PFSK-1 (cell line): ENCODE measurements at regions not wholly inside any gene's neighbourhood (a gene's known extent, or its start where the extent isn't known, plus 50 kb on each side); places are given as distances from the start of the nearest gene placed in this dataset.

ENCODE experiments used
- FOXP2 ChIP-seq: optimal IDR thresholded peaks from 2 replicates; pipeline ENCODE3; 2011; ENCODE audit warnings: borderline replicate concordance, control low read depth, inconsistent platforms; ENCODE audit not compliant: insufficient read depth; ENCODE audit errors: extremely low read length, extremely low read depth
- POLR2AphosphoS5 ChIP-seq: IDR thresholded peaks from 2 replicates; pipeline ENCODE4 v1.6.1; 2012; ENCODE audit warnings: low read depth, mild to moderate bottlenecking, control low read depth, low read length, moderate library complexity
- REST ChIP-seq, 2 experiments: IDR thresholded peaks; 2 replicates each; pipeline versions ENCODE4 v1.6.1 to v1.8.0; 2011 to 2012; ENCODE audit warnings: low read depth in 2 of 2, low read length in 2 of 2, control low read depth in 1 of 2, inconsistent platforms in 1 of 2, mild to moderate bottlenecking in 1 of 2, moderate library complexity in 1 of 2; ENCODE audit not compliant: insufficient read depth in 1 of 2
- SIN3A ChIP-seq: IDR thresholded peaks from 2 replicates; pipeline ENCODE4 v1.6.1; 2012; ENCODE audit warnings: mild to moderate bottlenecking, low read length, moderate library complexity, borderline replicate concordance; ENCODE audit not compliant: insufficient read depth
- TAF1 ChIP-seq: IDR thresholded peaks from 2 replicates; pipeline ENCODE4 v1.6.1; 2012; ENCODE audit warnings: low read length, control low read depth, borderline replicate concordance; ENCODE audit not compliant: insufficient read depth

DNA sequence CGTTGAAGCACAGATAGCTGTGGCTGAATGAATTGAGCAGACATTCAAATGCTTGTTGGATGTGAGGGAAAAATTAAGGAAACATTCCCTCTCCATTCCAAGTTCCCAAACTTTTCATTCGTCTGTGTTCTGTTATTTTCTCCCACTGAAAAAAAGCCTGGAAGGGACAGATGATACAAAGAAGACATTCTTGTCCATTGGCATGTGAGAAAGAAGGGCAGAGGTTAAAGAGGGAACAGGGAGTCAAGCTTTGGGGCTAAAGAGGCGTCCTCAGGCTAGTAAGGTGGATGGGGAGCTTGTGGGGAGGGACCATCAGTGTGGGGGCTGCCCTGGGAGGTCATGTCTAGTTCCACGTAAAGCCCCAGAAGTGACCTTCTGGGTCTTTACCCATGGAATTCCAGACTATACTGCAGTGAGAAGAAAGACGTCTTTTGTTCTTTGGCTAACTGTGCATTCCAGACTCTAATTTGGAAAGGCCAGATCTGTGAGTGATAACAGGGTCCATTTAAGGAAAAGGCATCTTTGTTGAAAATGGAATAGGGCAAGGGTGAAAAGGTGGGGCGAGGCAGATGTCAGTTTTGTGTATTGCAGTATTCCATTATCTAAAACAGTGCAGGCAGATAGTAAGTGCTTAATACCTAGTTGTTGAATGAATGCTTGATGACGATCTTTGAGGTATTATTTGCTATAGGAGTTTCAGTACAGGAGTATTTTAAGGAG, 117.5 kb downstream of the SOX4 start:
- TF ChIP-seq TAF1 (no peak), FOXP2 (no peak), SIN3A (no peak), REST (IDR thresholded peaks at IDR 0.05; ENCODE audit: insufficient read depth in 1 of 2, low read depth in 2 of 2, low read length in 2 of 2) (no peak), POLR2AphosphoS5 (no peak)

GRCh38 chr6:21712213-21712612, 118.7 kb downstream of the SOX4 start:
- TF ChIP-seq POLR2AphosphoS5 (no peak), TAF1 (no peak), REST (IDR thresholded peaks at IDR 0.05; ENCODE audit: insufficient read depth in 1 of 2, low read depth in 2 of 2, low read length in 2 of 2) (no peak), FOXP2 (no peak), SIN3A (no peak)

- TF ChIP-seq TAF1 (no peak), SIN3A (no peak), FOXP2 (no peak)
Measured at GRCh38 chr6:21713481-21713880, 119.9 kb downstream of the SOX4 start.

DNA sequence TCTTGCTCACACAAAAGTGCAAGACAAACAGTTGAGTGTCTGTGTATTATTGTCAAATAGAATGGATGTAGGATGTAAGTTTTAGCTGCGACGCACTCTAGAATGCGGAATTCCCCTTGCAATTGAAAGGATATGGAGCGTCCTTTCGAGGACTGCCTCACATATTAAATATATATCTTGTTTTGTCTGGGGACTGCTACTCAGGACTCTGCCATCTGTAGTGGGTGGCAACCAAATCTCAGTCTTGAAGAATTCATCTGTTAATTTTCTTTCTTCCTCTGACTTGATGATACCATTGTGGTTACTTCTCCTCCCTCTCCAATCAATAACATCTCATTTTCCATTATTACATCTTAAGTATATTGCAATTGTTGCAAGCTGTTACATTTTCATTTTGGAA, 121.6 kb downstream of the SOX4 start:
- TF ChIP-seq SIN3A = no peak
- no peak for TF ChIP-seq FOXP2
- no peak for TF ChIP-seq TAF1
- no peak for TF ChIP-seq REST (IDR thresholded peaks at IDR 0.05; ENCODE audit: insufficient read depth in 1 of 2, low read depth in 2 of 2, low read length in 2 of 2)
- TF ChIP-seq POLR2AphosphoS5 = no peak

- no peak for TF ChIP-seq SIN3A
- TF ChIP-seq TAF1 = no peak
- TF ChIP-seq REST (IDR thresholded peaks at IDR 0.05; ENCODE audit: insufficient read depth in 1 of 2, low read depth in 2 of 2, low read length in 2 of 2) = no peak
- no peak for TF ChIP-seq POLR2AphosphoS5
- no peak for TF ChIP-seq FOXP2
Measured at GRCh38 chr6:21722510-21722909, 129.0 kb downstream of the SOX4 start.
